ENCODE measurements at regions not wholly inside any gene's neighbourhood (a gene's known extent, or its start where the extent isn't known, plus 50 kb on each side); places are given as distances from the start of the nearest gene placed in this dataset.
A peak's percentile ranks its signal among the peaks of the same experiment; 100 is the strongest.

- no peaks in the 10 kb centered on the region for H3K36me3 ChIP-seq (replicated peaks; ENCODE audit: control insufficient read depth, insufficient read depth, low read length)
- no peak for DNase-seq
- no peaks in the 10 kb centered on the region for H3K27me3 ChIP-seq (ENCODE audit: control insufficient read depth, insufficient read depth, low read length)
- no peak overlapping the region for H3K4me3 ChIP-seq (ENCODE audit: insufficient read depth, low read depth, low read length)
Measured at GRCh38 chr20:57848282-57848681, 138.5 kb upstream of the PMEPA1 start.

- no peak for DNase-seq
- Histone ChIP-seq H3K4me3 (ENCODE audit: insufficient read depth, low read depth, low read length) (no peak overlapping the region), H3K27me3 (ENCODE audit: control insufficient read depth, insufficient read depth, low read length) (no peaks in the 10 kb centered on the region), H3K36me3 (replicated peaks; ENCODE audit: control insufficient read depth, insufficient read depth, low read length) (no peaks in the 10 kb centered on the region)
Measured at GRCh38 chr20:57847104-57847503, 137.3 kb upstream of the PMEPA1 start.

- H3K27me3 ChIP-seq (ENCODE audit: control insufficient read depth, insufficient read depth, low read length): no peaks in the 10 kb centered on the region
- no peak overlapping the region for H3K4me3 ChIP-seq (ENCODE audit: insufficient read depth, low read depth, low read length)
- DNase-seq: no peak
- no peaks in the 10 kb centered on the region for H3K36me3 ChIP-seq (replicated peaks; ENCODE audit: control insufficient read depth, insufficient read depth, low read length)
Measured at GRCh38 chr20:57844626-57845596, 135.1 kb upstream of the PMEPA1 start.

- no peaks in the 10 kb centered on the region for H3K27me3 ChIP-seq (ENCODE audit: control insufficient read depth, insufficient read depth, low read length)
- no peak for DNase-seq
- no peaks in the 10 kb centered on the region for H3K36me3 ChIP-seq (replicated peaks; ENCODE audit: control insufficient read depth, insufficient read depth, low read length)
- no peak overlapping the region for H3K4me3 ChIP-seq (ENCODE audit: insufficient read depth, low read depth, low read length)
Measured at GRCh38 chr20:57843941-57844625, 134.3 kb upstream of the PMEPA1 start.

- Histone ChIP-seq H3K4me3 (ENCODE audit: insufficient read depth, low read depth, low read length) (no peak overlapping the region), H3K36me3 (replicated peaks; ENCODE audit: control insufficient read depth, insufficient read depth, low read length) (no peaks in the 10 kb centered on the region), H3K27me3 (ENCODE audit: control insufficient read depth, insufficient read depth, low read length) (no peaks in the 10 kb centered on the region)
- DNase-seq: no peak
Measured at GRCh38 chr20:57842720-57843119, 132.9 kb upstream of the PMEPA1 start.

- H3K36me3 ChIP-seq (replicated peaks; ENCODE audit: control insufficient read depth, insufficient read depth, low read length): no peaks in the 10 kb centered on the region
- no peak overlapping the region for H3K4me3 ChIP-seq (ENCODE audit: insufficient read depth, low read depth, low read length)
- DNase-seq: no peak
- H3K27me3 ChIP-seq (ENCODE audit: control insufficient read depth, insufficient read depth, low read length): no peaks in the 10 kb centered on the region
Measured at GRCh38 chr20:57841297-57841866, 131.6 kb upstream of the PMEPA1 start.

GRCh38 chr20:57840504-57841296, 130.9 kb upstream of the PMEPA1 start:
- H3K4me3 ChIP-seq (ENCODE audit: insufficient read depth, low read depth, low read length): no peak overlapping the region
- no peaks in the 10 kb centered on the region for H3K27me3 ChIP-seq (ENCODE audit: control insufficient read depth, insufficient read depth, low read length)
- no peak for DNase-seq
- H3K36me3 ChIP-seq (replicated peaks; ENCODE audit: control insufficient read depth, insufficient read depth, low read length): no peaks in the 10 kb centered on the region

GRCh38 chr20:57840066-57840465, 130.3 kb upstream of the PMEPA1 start:
- no peaks in the 10 kb centered on the region for H3K36me3 ChIP-seq (replicated peaks; ENCODE audit: control insufficient read depth, insufficient read depth, low read length)
- DNase-seq: no peak
- no peaks in the 10 kb centered on the region for H3K27me3 ChIP-seq (ENCODE audit: control insufficient read depth, insufficient read depth, low read length)
- no peak overlapping the region for H3K4me3 ChIP-seq (ENCODE audit: insufficient read depth, low read depth, low read length)

- DNase-seq: no peak
- Histone ChIP-seq H3K4me3 (ENCODE audit: insufficient read depth, low read depth, low read length) (no peak overlapping the region), H3K27me3 (ENCODE audit: control insufficient read depth, insufficient read depth, low read length) (no peaks in the 10 kb centered on the region), H3K36me3 (replicated peaks; ENCODE audit: control insufficient read depth, insufficient read depth, low read length) (no peaks in the 10 kb centered on the region)
Measured at GRCh38 chr20:57838670-57839151, 128.9 kb upstream of the PMEPA1 start.

- Histone ChIP-seq H3K27me3 (ENCODE audit: control insufficient read depth, insufficient read depth, low read length) (no peaks in the 10 kb centered on the region), H3K4me3 (ENCODE audit: insufficient read depth, low read depth, low read length) (no peak overlapping the region), H3K36me3 (replicated peaks; ENCODE audit: control insufficient read depth, insufficient read depth, low read length) (no peaks in the 10 kb centered on the region)
- DNase-seq: no peak
Measured at GRCh38 chr20:57837208-57838035, 127.6 kb upstream of the PMEPA1 start.

GRCh38 chr20:57835588-57836455, 126.0 kb upstream of the PMEPA1 start:
- peak; percentile 77 for DNase-seq
- H3K27me3 ChIP-seq (ENCODE audit: control insufficient read depth, insufficient read depth, low read length): no peaks in the 10 kb centered on the region
- no peaks in the 10 kb centered on the region for H3K36me3 ChIP-seq (replicated peaks; ENCODE audit: control insufficient read depth, insufficient read depth, low read length)
- H3K4me3 ChIP-seq (ENCODE audit: insufficient read depth, low read depth, low read length): no peak overlapping the region

- no peak for DNase-seq
- H3K36me3 ChIP-seq (replicated peaks; ENCODE audit: control insufficient read depth, insufficient read depth, low read length): no peaks in the 10 kb centered on the region
- no peak overlapping the region for H3K4me3 ChIP-seq (ENCODE audit: insufficient read depth, low read depth, low read length)
- no peaks in the 10 kb centered on the region for H3K27me3 ChIP-seq (ENCODE audit: control insufficient read depth, insufficient read depth, low read length)
Measured at GRCh38 chr20:57835074-57835452, 125.2 kb upstream of the PMEPA1 start.
